ENCODE measurements at regions not wholly inside any gene's neighbourhood (a gene's known extent, or its start where the extent isn't known, plus 50 kb on each side); places are given as distances from the start of the nearest gene placed in this dataset.

DNA sequence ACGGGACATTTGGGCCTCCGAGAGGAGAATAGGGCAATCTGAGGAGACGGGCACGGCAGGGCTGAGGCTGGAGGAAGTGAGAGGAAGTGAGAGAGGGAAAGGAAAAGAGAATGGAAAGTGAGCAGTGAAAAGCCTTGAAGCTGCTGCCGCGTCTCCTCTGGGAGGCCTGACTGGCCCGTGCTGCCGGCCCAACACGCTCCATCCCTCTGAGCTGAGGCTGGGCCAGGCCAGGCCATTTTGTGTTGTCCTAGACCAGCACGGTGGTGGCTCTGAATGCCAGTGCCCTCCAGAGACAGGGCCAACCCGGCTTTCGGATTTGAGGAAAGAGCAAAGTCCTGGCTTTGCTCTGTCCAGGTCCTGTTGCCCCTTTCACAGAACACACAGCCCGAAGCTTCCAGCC, 361.1 kb upstream of the SHH start:
- H3K4me1 Mint-ChIP-seq (ENCODE audit: low read depth, unreplicated experiment) = no peaks in the 10 kb centered on the region
- no peak overlapping the region for H3K27ac Mint-ChIP-seq (ENCODE audit: unreplicated experiment)
- no peaks in the 10 kb centered on the region for H3K4me1 ChIP-seq (ENCODE audit: insufficient read depth, low read length)
- no peak overlapping the region for H3K4me3 ChIP-seq (ENCODE audit: insufficient read depth, low read depth, low read length)
- no peaks in the 10 kb centered on the region for H3K36me3 ChIP-seq (ENCODE audit: insufficient read depth, low read length)
- H3K4me2 ChIP-seq (ENCODE audit: low read length) = no peak overlapping the region
- FAIRE-seq (no peak), DNase-seq (ENCODE audit: low read depth) (no peak)
- H3K36me3 Mint-ChIP-seq (ENCODE audit: low read depth, unreplicated experiment) = peaks cover 2% of the 10 kb centered on the region
- H3K9me3 ChIP-seq (ENCODE audit: insufficient read depth, low read depth, low read length) = no peaks in the 10 kb centered on the region
- no peak overlapping the region for H3K4me3 Mint-ChIP-seq (ENCODE audit: unreplicated experiment)
- H3K27me3 Mint-ChIP-seq (ENCODE audit: low read depth, unreplicated experiment) = peaks cover 28% of the 10 kb centered on the region
- H3K9ac ChIP-seq (ENCODE audit: low read length) = no peak overlapping the region
- H4K20me1 ChIP-seq (ENCODE audit: insufficient read depth, low read length) = no peaks in the 10 kb centered on the region
- H2AFZ ChIP-seq (ENCODE audit: low read depth, low read length) = no peak overlapping the region
- H3K27me3 ChIP-seq (ENCODE audit: insufficient read depth, low read length) = no peaks in the 10 kb centered on the region
- peaks cover 2% of the 10 kb centered on the region for H3K9me3 Mint-ChIP-seq (ENCODE audit: unreplicated experiment)
- no peak overlapping the region for H3K27ac ChIP-seq (ENCODE audit: low read depth, low read length)
- no peaks in the 10 kb centered on the region for H3K79me2 ChIP-seq (ENCODE audit: insufficient read depth, low read length)
- TF ChIP-seq CTCF (IDR thresholded peaks at IDR 0.05; ENCODE audit: insufficient read depth, low read depth, low read length) (no peak), EZH2 (IDR thresholded peaks at IDR 0.05; ENCODE audit: insufficient read depth, low read length) (no peak)

GRCh38 chr7:156172638-156173037, 360.4 kb upstream of the SHH start:
- Histone ChIP-seq H3K27ac (ENCODE audit: low read depth, low read length) (no peak overlapping the region), H3K36me3 (ENCODE audit: insufficient read depth, low read length) (no peaks in the 10 kb centered on the region), H3K9ac (ENCODE audit: low read length) (no peak overlapping the region), H3K4me2 (ENCODE audit: low read length) (no peak overlapping the region), H4K20me1 (ENCODE audit: insufficient read depth, low read length) (no peaks in the 10 kb centered on the region), H3K79me2 (ENCODE audit: insufficient read depth, low read length) (no peaks in the 10 kb centered on the region), H3K4me3 (ENCODE audit: insufficient read depth, low read depth, low read length) (no peak overlapping the region), H3K9me3 (ENCODE audit: insufficient read depth, low read depth, low read length) (no peaks in the 10 kb centered on the region), H3K27me3 (ENCODE audit: insufficient read depth, low read length) (no peaks in the 10 kb centered on the region), H3K4me1 (ENCODE audit: insufficient read depth, low read length) (no peaks in the 10 kb centered on the region), H2AFZ (ENCODE audit: low read depth, low read length) (no peak overlapping the region)
- Mint-ChIP-seq H3K4me3 (ENCODE audit: unreplicated experiment) (no peak overlapping the region), H3K27ac (ENCODE audit: unreplicated experiment) (no peak overlapping the region), H3K36me3 (ENCODE audit: low read depth, unreplicated experiment) (peaks cover 2% of the 10 kb centered on the region), H3K4me1 (ENCODE audit: low read depth, unreplicated experiment) (no peaks in the 10 kb centered on the region), H3K9me3 (ENCODE audit: unreplicated experiment) (peaks cover 2% of the 10 kb centered on the region), H3K27me3 (ENCODE audit: low read depth, unreplicated experiment) (peaks cover 34% of the 10 kb centered on the region)
- DNase-seq (ENCODE audit: low read depth) (no peak), FAIRE-seq (no peak)
- TF ChIP-seq EZH2 (IDR thresholded peaks at IDR 0.05; ENCODE audit: insufficient read depth, low read length) = no peak
- TF ChIP-seq CTCF (IDR thresholded peaks at IDR 0.05; ENCODE audit: insufficient read depth, low read depth, low read length) = no peak

- Mint-ChIP-seq H3K4me1 (ENCODE audit: low read depth, unreplicated experiment) (no peaks in the 10 kb centered on the region), H3K36me3 (ENCODE audit: low read depth, unreplicated experiment) (peaks cover 2% of the 10 kb centered on the region), H3K4me3 (ENCODE audit: unreplicated experiment) (no peak overlapping the region), H3K27me3 (ENCODE audit: low read depth, unreplicated experiment) (peaks cover 50% of the 10 kb centered on the region), H3K27ac (ENCODE audit: unreplicated experiment) (no peak overlapping the region), H3K9me3 (ENCODE audit: unreplicated experiment) (peaks cover 2% of the 10 kb centered on the region)
- no peak overlapping the region for H2AFZ ChIP-seq (ENCODE audit: low read depth, low read length)
- no peak overlapping the region for H3K27ac ChIP-seq (ENCODE audit: low read depth, low read length)
- H3K9ac ChIP-seq (ENCODE audit: low read length) = no peak overlapping the region
- H3K4me3 ChIP-seq (ENCODE audit: insufficient read depth, low read depth, low read length) = no peak overlapping the region
- FAIRE-seq (no peak), DNase-seq (ENCODE audit: low read depth) (no peak)
- no peaks in the 10 kb centered on the region for H3K79me2 ChIP-seq (ENCODE audit: insufficient read depth, low read length)
- no peaks in the 10 kb centered on the region for H3K9me3 ChIP-seq (ENCODE audit: insufficient read depth, low read depth, low read length)
- no peaks in the 10 kb centered on the region for H3K4me1 ChIP-seq (ENCODE audit: insufficient read depth, low read length)
- no peaks in the 10 kb centered on the region for H3K36me3 ChIP-seq (ENCODE audit: insufficient read depth, low read length)
- no peaks in the 10 kb centered on the region for H3K27me3 ChIP-seq (ENCODE audit: insufficient read depth, low read length)
- TF ChIP-seq CTCF (IDR thresholded peaks at IDR 0.05; ENCODE audit: insufficient read depth, low read depth, low read length) = no peak
- no peaks in the 10 kb centered on the region for H4K20me1 ChIP-seq (ENCODE audit: insufficient read depth, low read length)
- no peak overlapping the region for H3K4me2 ChIP-seq (ENCODE audit: low read length)
Observed at GRCh38 chr7:156169474-156170370, 357.5 kb upstream of the SHH start.
